ENCODE measurements at regions not wholly inside any gene's neighbourhood (a gene's known extent, or its start where the extent isn't known, plus 50 kb on each side); places are given as distances from the start of the nearest gene placed in this dataset.
"Not testable (repeated sequence)": the region's sequence is repeated elsewhere in the genome, so short reads cannot be mapped to it uniquely, and the experiment has no call there.

DNA sequence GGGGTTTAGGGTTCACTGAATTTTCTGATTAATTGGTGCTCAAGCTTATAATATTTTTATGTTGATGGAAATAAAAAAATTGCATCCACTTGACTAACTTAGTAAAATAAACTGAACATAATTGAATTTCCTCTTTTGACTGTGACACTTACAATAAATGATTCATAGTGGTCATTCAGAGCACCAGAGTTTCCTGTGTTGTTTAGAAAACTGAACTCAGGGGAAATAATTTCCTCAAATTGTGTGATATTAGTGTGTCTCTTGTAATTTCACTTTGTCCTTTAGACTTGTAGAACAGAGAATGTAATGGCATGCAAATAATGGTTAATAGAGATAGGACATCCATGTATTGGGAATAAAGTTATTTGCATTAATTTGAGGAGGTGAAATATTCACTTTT is 319.7 kb upstream of the MAN1A1 start:
- Histone ChIP-seq H3K4me3 (no peak overlapping the region), H3K27ac (no peak overlapping the region), H3K4me1 (replicated peaks in 1 of 2) (peaks cover 7 to 9% of the 10 kb centered on the region in 2 donors)
- in situ Hi-C loops (cut with MboI; ENCODE audit: low pct_unique_long_range_greater_than_20kb in 2 of 9, low sequenced_read_pairs in 9 of 9, unreplicated experiment in 9 of 9) = no loop called here
- no peak for ATAC-seq (replicated peaks in 6 of 8)

DNA sequence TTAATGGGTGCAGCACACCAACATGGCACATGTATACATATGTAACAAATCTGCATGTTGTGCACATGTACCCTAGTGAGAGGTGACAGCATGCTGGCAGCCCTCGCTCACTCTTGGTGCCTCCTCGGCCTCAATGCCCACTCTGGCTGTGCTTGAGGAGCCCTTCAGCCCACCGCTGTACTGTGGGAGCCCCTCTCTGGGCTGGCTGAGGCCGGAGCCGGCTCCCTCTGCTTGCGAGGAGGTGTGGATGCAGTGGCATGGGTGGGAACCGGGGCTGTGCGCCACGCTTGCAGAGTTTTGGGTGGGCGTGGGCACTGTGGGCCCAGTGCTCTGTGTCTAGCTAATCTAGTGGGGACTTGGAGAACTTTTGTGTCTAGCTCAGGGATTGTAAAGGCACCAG is 315.9 kb upstream of the MAN1A1 start:
- H3K4me3 ChIP-seq; in situ Hi-C loops (cut with MboI; ENCODE audit: low pct_unique_long_range_greater_than_20kb in 2 of 9, low sequenced_read_pairs in 9 of 9, unreplicated experiment in 9 of 9); H3K4me1 ChIP-seq (replicated peaks in 1 of 2); H3K27ac ChIP-seq; ATAC-seq (replicated peaks in 6 of 8): not testable (repeated sequence)
- 80% methylated on average over 1 of the region's 10 CpGs; no CpG with 5 or more reads in 9 of the 10 experiments for WGBS, 10 experiments

DNA sequence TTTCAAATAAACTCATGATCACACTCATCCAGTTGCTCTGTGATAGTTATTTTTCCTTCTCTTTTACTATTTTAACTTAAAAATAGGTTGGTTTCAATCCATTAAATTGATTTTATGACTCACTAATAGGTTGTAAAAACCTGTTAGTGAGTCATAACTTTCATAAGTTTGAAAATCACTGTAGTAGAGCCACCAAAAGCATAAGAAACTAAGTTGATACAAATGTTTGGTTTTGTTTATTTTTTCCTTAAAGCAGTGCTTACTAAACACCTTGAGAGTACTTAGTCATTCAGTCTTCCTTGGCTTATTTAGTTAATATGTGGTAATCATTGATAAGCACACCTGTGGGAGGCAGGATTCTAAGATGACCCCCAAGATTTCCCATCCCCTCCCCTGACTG is 312.1 kb upstream of the MAN1A1 start:
- Histone ChIP-seq H3K4me1 (replicated peaks in 1 of 2) (no peaks in the 10 kb centered on the region), H3K27ac (no peak overlapping the region), H3K4me3 (no peak overlapping the region)
- ATAC-seq (replicated peaks in 6 of 8) = no peak
- in situ Hi-C loops (cut with MboI; ENCODE audit: low pct_unique_long_range_greater_than_20kb in 2 of 9, low sequenced_read_pairs in 9 of 9, unreplicated experiment in 9 of 9) = no loop called here

DNA sequence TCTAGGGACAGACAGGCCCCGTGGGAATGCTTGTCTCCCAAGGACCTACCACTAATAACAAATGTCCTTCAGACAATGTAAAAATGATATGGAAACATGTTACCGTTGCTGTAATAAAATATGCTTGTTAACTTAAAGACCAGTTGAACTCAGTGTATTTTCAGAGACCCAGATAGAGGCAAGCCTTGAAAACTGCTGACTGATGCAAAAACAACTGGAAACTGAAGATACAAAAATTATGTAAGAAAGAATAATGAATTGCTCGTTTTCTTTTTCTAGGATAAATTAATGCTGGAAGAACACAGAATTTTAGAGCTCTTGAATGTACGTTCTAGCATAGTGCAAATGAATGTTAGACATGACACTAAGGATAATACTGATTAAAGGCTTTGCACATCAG is 311.5 kb upstream of the MAN1A1 start:
- ATAC-seq (replicated peaks in 6 of 8) = no peak
- H3K27ac ChIP-seq = no peak overlapping the region
- 27 to 100% (median 69%) methylated on average over 2 to 4 of the region's 4 CpGs for WGBS, 10 experiments

DNA sequence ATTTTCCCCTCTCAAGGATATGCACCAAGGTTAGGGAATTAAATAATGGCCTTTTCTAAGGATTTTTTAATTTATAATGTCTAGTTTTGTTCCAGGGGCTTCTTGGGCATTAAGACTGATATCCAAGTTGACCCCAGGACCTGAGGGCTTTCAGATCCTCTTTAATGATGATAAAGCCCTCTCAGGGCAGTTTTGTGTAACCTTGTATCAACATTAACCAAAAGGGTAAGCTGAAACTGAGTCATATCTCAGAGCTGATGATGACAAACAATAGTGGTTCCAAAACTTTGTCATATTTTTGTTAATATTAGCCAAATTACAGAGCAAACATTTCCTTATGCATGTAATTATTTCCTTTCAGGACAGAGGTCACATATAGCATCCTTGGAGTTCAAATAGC is 309.4 kb upstream of the MAN1A1 start:
- H3K27ac ChIP-seq = no peak overlapping the region
- no peak overlapping the region for H3K4me3 ChIP-seq
- no peaks in the 10 kb centered on the region for H3K4me1 ChIP-seq (replicated peaks in 1 of 2)
- ATAC-seq (replicated peaks in 6 of 8) = no peak
- in situ Hi-C loops (cut with MboI; ENCODE audit: low pct_unique_long_range_greater_than_20kb in 2 of 9, low sequenced_read_pairs in 9 of 9, unreplicated experiment in 9 of 9) = no loop called here

More for the DNA sequence above, 311.5 kb upstream of the MAN1A1 start:
- in situ Hi-C loops (cut with MboI; ENCODE audit: low pct_unique_long_range_greater_than_20kb in 2 of 9, low sequenced_read_pairs in 9 of 9, unreplicated experiment in 9 of 9) = no loop called here
- H3K4me1 ChIP-seq (replicated peaks in 1 of 2) = no peaks in the 10 kb centered on the region
- no peak overlapping the region for H3K4me3 ChIP-seq

DNA sequence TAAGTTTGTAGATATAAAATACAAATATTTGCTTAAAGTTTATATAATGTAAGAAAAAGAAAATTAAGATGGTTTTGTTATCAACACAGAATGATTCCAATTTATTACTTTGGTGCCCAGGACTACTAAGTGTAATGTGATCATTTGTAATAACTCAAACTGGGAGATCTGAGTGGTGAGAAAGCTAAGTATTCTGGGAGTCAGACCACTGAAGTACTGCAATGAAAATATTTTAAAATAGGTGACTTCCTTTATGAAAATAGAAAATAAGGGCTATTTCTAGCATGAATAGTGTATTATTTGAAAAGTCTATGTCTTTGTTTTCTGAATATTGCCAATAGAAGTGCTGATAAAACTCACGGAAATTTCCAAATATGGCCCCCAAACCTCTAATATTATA is 305.6 kb upstream of the MAN1A1 start:
- no peak for ATAC-seq (replicated peaks in 6 of 8)
- WGBS, 10 experiments = 57 to 100% (median 91%) methylated on average over 1 of the region's 1 CpG; no CpG with 5 or more reads in 3 of the 10 experiments
- in situ Hi-C loops (cut with MboI; ENCODE audit: low pct_unique_long_range_greater_than_20kb in 2 of 9, low sequenced_read_pairs in 9 of 9, unreplicated experiment in 9 of 9) = no loop called here

DNA sequence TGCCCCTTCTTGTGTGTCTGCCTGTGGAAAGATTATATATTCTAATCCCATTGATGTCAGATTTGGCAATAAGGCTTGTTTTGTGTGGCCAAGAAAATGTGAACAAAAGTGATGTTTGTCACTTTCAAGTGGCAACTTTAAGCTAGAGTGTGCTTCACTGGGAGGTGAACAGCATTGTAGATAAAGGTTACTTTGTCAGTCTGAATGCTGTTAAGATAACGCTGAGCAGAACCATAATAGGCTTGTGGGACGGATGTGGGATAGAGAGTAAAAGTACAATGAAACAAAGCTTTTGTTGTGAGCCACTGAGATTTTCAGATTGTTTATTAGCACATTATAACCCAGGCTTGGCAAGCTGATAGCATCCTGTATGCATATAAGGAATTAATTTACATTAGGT is 303.8 kb upstream of the MAN1A1 start:
- Histone ChIP-seq H3K27ac (no peak overlapping the region), H3K4me3 (no peak overlapping the region), H3K4me1 (replicated peaks in 1 of 2) (no peaks in the 10 kb centered on the region)
- ATAC-seq (replicated peaks in 6 of 8) = no peak
- in situ Hi-C loops (cut with MboI; ENCODE audit: low pct_unique_long_range_greater_than_20kb in 2 of 9, low sequenced_read_pairs in 9 of 9, unreplicated experiment in 9 of 9) = no loop called here
- WGBS, 10 experiments = 66 to 100% (median 87%) methylated on average over 1 to 2 of the region's 2 CpGs; no CpG with 5 or more reads in 2 of the 10 experiments

More for the DNA sequence above, 305.6 kb upstream of the MAN1A1 start:
- Histone ChIP-seq H3K4me1 (replicated peaks in 1 of 2) (no peaks in the 10 kb centered on the region), H3K4me3 (no peak overlapping the region), H3K27ac (no peak overlapping the region)

DNA sequence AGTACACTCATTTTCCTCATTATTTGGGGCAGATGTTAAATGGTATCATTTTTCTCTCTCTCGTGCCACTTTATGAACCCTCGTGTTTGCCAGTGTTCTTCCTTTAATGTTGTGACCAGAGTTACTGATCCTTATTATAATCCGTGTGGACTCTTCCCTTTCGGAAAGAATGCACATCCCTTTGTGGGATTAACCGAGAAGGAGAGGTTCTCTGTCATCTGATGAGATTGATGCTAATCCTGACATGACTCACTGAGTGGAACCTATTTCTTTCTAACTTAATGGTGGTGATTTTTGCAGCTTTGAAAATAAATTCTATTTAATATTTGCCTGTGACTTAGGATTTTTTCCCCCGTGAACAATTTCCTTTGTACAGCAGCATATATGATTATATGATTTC is 300.0 kb upstream of the MAN1A1 start:
- Histone ChIP-seq H3K27ac (no peak overlapping the region), H3K4me3 (no peak overlapping the region), H3K4me1 (replicated peaks in 1 of 2) (no peaks in the 10 kb centered on the region)
- ATAC-seq (replicated peaks in 6 of 8) = no peak
- 41 to 90% (median 79%) methylated on average over 2 to 6 of the region's 6 CpGs for WGBS, 10 experiments
- in situ Hi-C loops (cut with MboI; ENCODE audit: low pct_unique_long_range_greater_than_20kb in 2 of 9, low sequenced_read_pairs in 9 of 9, unreplicated experiment in 9 of 9) = no loop called here

DNA sequence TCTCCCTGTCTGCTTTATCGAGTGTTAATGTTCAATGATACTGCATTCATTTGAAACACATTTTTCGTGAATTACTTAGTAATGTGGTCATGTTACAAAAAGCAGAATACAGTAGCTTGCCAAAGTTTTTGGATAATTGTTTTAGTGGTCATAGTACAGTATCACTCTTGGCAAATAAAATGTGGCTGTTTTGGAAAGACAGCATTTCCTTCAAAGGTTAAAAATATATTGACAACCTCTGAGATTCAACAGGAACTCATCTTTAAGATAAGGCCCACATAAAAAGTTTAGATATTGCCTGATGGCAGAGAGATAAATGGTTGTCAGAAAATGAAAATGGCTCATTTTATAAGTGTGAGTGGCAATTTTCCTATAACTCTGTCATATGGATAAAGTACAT is 297.7 kb upstream of the MAN1A1 start:
- no peak for ATAC-seq (replicated peaks in 6 of 8)
- in situ Hi-C loops (cut with MboI; ENCODE audit: low pct_unique_long_range_greater_than_20kb in 2 of 9, low sequenced_read_pairs in 9 of 9, unreplicated experiment in 9 of 9) = no loop called here
- WGBS, 10 experiments = 0 to 100% (median 73%) methylated on average over 2 of the region's 2 CpGs
- no peak overlapping the region for H3K4me3 ChIP-seq
- H3K4me1 ChIP-seq (replicated peaks in 1 of 2) = no peaks in the 10 kb centered on the region
- no peak overlapping the region for H3K27ac ChIP-seq

DNA sequence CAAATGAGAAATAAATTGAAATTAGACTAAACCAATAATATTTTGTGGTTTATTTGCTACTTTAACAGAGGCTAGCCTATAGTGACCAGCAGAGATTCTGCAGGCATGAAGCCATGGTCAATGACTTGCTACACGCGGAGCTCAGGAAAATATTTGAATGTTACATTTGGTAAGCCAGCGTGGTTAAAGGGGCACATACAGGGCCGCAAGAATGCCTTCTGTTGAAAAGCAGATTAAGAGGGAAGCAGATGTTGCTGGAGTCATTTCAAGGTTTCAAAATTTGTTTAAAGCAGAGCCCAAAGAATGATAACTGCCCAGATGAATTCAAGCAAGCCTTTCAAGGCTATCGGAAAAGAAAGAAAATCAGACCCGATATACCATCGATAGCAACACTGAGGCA is 294.3 kb upstream of the MAN1A1 start:
- Histone ChIP-seq H3K4me3 (no peak overlapping the region), H3K27ac (no peak overlapping the region), H3K4me1 (replicated peaks in 1 of 2) (no peaks in the 10 kb centered on the region)
- in situ Hi-C loops (cut with MboI; ENCODE audit: low pct_unique_long_range_greater_than_20kb in 2 of 9, low sequenced_read_pairs in 9 of 9, unreplicated experiment in 9 of 9) = no loop called here
- ATAC-seq (replicated peaks in 6 of 8) = no peak
- 46 to 100% (median 90%) methylated on average over 3 to 7 of the region's 7 CpGs; no CpG with 5 or more reads in 1 of the 10 experiments for WGBS, 10 experiments

DNA sequence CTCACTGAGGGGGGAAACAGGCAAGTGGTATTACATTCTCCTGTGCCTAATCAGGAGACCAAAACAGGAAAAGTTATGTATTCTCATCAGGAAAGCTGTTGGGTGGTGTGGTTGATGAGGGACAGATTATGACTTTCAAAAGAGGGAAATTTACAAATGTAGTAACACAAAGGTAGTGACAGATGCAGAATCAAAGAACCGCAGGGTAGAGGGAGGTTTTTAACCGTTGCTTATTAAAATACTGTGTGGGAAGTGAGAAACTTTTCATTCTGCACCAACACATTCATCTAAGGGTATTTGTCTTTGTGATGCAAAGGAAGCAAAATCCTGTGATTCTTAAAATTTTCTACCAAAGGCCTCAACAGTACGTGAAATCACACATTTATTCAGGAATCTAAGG is 288.2 kb upstream of the MAN1A1 start:
- WGBS, 10 experiments = 41 to 90% (median 60%) methylated on average over 1 to 3 of the region's 3 CpGs; no CpG with 5 or more reads in 3 of the 10 experiments
- in situ Hi-C loops (cut with MboI; ENCODE audit: low pct_unique_long_range_greater_than_20kb in 2 of 9, low sequenced_read_pairs in 9 of 9, unreplicated experiment in 9 of 9) = no loop called here
- no peak overlapping the region for H3K4me3 ChIP-seq
- H3K4me1 ChIP-seq (replicated peaks in 1 of 2) = no peaks in the 10 kb centered on the region
- ATAC-seq (replicated peaks in 6 of 8) = no peak
- H3K27ac ChIP-seq = no peak overlapping the region

DNA sequence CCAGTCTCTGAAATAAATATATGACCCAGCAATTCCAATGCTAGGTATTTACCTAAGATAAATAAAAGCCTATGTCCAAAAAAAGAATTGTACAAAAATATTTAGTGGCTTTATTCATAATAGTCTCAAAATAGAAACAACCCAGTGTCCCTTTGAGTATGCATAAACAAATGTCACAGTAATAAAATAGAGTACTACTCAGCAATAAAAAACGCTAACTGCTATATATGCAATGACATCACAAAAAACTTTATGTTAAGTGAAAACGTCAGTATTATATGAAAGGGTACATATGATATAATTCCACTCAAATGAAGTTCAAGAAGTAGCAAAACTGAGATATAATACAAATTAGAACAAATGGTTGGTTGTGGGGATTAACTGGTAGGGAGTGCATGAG is 286.5 kb upstream of the MAN1A1 start:
- ATAC-seq (replicated peaks in 6 of 8) = no peak
- no peak overlapping the region for H3K27ac ChIP-seq
- WGBS, 10 experiments = 51 to 100% (median 83%) methylated on average over 1 to 2 of the region's 2 CpGs
- no peaks in the 10 kb centered on the region for H3K4me1 ChIP-seq (replicated peaks in 1 of 2)
- no peak overlapping the region for H3K4me3 ChIP-seq
- in situ Hi-C loops (cut with MboI; ENCODE audit: low pct_unique_long_range_greater_than_20kb in 2 of 9, low sequenced_read_pairs in 9 of 9, unreplicated experiment in 9 of 9) = no loop called here

DNA sequence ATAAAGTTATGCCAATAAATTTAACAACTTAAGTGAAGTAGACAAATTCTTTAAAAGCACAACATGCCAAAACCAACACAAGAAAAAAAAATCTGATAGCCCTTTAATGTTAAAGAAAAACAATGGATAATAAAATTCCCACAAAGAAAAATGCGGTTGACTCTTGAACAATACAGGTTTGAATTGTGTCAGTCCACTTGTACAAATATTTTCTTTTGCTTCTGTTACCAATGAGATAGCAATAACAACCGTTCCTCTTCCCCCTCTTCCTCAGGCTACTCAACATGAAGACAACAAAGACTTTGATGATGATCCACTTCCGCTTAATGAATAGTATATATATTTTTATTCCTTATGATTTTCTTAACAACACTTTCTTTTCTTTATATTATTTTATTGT is 283.9 kb upstream of the MAN1A1 start:
- WGBS, 10 experiments = 66 to 100% (median 80%) methylated on average over 3 of the region's 3 CpGs; no CpG with 5 or more reads in 2 of the 10 experiments
- no peak for ATAC-seq (replicated peaks in 6 of 8)

DNA sequence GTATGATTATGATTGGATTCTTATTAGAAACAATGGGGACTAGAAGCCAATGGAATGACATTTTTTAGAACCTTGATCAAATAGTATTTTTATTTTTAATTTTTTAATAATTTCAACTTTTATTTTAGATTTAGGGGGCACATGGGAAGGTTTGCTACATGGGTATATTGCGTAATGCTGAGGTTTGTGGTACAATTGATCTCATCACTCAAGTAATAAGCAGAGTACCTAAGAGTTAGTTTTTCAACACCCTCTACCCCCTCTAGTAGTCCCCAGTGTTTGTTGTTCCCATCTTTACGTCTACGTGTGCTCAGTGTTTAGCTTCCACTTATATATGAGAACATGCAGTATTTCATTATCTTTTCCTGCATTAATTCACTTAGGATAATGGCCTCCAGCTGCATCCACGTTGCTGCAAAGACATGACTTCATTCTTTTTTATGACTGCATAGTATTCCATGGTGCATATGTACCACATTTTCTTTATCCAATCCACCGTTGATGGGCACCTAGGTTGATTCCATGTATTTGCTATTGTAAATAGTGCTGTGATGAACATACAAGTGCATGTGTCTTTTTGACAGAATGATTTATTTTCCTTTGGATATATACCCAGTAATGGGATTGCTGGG is 281.1 kb upstream of the MAN1A1 start:
- Histone ChIP-seq H3K4me1 (replicated peaks in 1 of 2) (peaks cover 0 to 7% of the 10 kb centered on the region in 2 donors), H3K27ac (no peak overlapping the region), H3K4me3 (no peak overlapping the region)
- ATAC-seq (replicated peaks in 6 of 8) = no peak
- WGBS, 10 experiments = 50 to 100% (median 87%) methylated on average over 1 to 5 of the region's 5 CpGs
- in situ Hi-C loops (cut with MboI; ENCODE audit: low pct_unique_long_range_greater_than_20kb in 2 of 9, low sequenced_read_pairs in 9 of 9, unreplicated experiment in 9 of 9) = no loop called here

More for the DNA sequence above, 283.9 kb upstream of the MAN1A1 start:
- Histone ChIP-seq H3K4me1 (replicated peaks in 1 of 2) (no peaks in the 10 kb centered on the region), H3K27ac (no peak overlapping the region), H3K4me3 (no peak overlapping the region)
- in situ Hi-C loops (cut with MboI; ENCODE audit: low pct_unique_long_range_greater_than_20kb in 2 of 9, low sequenced_read_pairs in 9 of 9, unreplicated experiment in 9 of 9) = no loop called here

All from motor neuron (in vitro differentiated cells).